ENCODE measurements at regions not wholly inside any gene's neighbourhood (a gene's known extent, or its start where the extent isn't known, plus 50 kb on each side); places are given as distances from the start of the nearest gene placed in this dataset.
"Not testable (repeated sequence)": the region's sequence is repeated elsewhere in the genome, so short reads cannot be mapped to it uniquely, and the experiment has no call there.

- TF ChIP-seq CTCF, POLR2A (IDR thresholded peaks at IDR 0.05): not testable (repeated sequence)
Measured at GRCh38 chr16:21333683-21334082, 55.6 kb upstream of the CRYM start.
